ENCODE measurements at regions not wholly inside any gene's neighbourhood (a gene's known extent, or its start where the extent isn't known, plus 50 kb on each side); places are given as distances from the start of the nearest gene placed in this dataset.

DNA sequence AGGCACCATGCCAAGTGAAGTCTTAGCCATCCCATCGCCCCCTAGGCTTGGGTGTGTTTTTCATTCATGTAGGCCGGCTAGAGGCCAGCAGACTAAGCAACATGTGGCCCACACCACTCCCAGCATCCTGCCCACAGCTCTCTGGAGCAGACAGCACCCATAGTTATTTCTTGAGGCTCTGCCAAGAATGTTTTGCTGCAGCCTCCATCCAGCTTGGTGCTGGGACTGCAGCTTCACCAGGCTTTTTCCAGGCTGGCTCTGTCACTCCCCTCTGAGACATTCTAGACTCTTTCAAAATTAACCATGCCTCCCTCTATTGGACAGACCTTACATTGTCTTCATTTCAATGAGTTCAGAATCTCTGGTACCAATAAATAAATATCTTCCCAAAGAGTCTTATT, 104.2 kb downstream of the DUSP10 start:
- no peak for DNase-seq

DNA sequence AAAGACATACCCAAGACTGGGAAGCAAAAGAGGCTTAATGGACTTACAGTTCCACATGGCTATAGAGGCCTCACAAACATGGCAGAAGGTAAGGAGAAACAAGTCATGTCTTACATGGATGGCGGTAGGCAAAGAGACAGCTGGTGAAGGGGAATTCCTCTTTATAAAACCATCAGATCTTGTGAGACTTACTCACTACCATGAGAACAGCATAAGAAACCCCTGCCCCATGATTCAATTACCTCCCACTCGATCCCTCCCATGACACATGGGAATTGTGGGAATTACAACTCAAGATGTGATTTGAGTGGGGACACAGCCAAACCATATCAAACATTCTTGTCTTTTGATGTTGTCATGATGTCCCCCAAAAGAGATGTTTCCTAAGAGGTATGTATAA, 103.3 kb downstream of the DUSP10 start:
- no peak for DNase-seq

DNA sequence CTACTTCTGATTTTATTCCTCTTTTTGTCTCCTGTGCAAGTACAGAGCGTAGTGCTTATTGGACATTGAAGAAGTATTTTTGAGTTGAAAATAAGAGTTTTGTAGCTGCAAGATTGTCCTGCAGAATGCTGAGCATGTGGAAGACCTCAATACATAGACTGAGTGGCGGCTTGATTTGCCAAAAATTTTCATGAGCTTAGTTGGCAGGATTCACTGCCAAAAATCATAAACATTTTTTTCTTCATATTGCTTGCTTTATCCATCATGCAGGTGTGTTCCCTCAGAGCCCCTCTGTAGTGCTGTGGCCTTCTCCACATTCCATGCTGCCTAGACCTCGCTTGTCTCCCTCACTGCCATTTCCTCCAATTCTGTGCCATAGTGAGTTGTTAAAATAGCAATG, 100.1 kb downstream of the DUSP10 start:
- no peak for DNase-seq

DNA sequence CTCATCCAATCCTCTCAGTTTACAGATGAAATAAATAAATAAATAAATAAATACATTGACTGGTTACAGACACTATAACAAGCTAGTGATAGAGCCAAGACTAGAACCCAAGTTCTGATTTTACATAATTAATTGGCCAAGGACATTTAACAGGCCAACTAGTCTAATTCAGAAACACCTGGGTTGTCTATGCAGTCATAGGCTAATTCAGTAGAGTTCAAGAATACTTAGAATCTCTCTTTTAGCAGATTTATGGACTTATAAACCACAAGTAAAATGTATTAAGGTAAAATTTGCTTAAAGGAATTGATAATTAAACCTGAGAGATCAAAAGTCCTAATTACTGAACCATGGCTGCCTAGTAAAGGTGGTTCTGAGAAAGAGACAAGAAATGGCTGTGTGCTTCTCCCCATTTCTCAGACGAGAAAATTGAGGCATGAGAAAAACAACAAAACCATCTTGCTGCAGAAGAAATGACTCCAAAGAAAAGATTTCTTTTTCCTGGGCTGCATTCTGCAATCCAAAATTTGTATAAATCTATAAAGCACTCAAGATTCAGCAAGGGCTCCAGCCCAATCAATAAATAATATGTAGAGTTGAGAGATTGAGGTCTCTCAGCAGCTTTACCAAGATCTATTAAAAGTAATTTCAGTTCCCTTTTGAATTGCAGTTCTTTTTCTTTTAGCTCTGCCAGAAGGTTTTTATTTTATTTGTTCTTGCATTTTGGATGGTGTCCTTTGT, 98.3 kb downstream of the DUSP10 start:
- DNase-seq, result no peak

DNA sequence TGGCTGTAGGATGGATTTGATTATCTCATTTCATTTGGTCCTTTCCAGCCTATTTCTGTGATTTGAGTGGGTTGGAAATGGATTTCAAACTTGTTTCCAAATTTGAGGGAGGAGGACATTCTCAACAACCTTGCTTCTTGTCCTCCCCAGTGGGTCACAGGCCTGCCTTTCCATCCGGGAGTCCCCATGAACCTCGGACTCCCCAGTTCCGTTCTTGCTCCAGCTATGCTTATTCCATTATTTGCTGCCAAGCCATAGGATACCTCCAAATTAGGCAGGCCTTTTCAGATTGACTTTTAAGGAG, 97.8 kb downstream of the DUSP10 start:
- DNase-seq, result no peak

DNA sequence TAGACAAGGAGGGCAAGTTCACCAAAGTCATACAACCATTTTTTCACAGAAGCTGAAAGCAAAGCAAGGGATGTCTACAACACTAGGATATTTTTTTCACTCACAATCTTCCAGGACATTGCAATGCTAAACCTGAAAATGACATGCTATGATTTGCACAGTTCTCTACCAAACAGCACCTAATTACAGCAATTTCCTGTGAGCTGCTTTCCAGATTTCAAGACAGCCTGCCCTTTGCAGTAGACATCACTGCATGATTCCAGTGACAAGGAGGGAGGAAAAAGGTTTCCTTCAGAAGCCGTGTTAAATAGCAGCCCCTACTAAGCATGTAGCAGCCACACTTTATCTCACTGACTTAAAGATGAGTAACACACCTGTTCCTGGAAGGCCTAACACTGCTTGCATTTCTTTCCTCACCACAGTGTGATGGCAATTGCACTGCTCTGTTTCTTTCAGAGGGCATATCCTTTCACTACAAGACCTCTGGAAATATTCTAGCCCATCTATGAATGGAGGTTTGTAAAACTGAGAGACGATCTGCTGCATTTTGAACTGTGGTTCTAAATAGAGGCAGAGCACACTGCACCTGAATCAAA, 97.1 kb downstream of the DUSP10 start:
- no peak for DNase-seq

DNA sequence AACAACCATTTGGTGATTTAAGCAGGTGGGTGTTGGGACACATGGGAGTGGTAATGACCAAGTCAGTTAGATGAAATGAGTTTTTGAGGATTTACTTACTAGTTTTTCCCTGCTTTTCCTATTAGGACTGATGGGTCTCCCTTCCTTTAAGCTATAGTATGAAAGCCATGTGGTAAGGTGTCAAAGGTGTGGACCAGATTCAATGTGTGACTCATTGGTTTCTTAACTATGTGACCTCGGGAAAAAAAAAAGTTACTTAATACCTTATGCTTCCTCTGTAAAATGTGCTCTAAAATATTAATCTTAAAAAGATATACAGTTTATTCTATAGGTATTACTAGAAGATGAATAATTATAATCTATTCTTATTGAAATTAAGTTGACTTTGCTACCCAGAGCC, 93.7 kb downstream of the DUSP10 start:
- DNase-seq, result no peak

Measured in stimulated activated CD4-positive, alpha-beta T cell treated with anti-CD3 and anti-CD28 coated beads, Interleukin-4, amount 100 ng/mL, for 24 hours (primary cell).